ENCODE measurements at regions not wholly inside any gene's neighbourhood (a gene's known extent, or its start where the extent isn't known, plus 50 kb on each side); places are given as distances from the start of the nearest gene placed in this dataset.

DNA sequence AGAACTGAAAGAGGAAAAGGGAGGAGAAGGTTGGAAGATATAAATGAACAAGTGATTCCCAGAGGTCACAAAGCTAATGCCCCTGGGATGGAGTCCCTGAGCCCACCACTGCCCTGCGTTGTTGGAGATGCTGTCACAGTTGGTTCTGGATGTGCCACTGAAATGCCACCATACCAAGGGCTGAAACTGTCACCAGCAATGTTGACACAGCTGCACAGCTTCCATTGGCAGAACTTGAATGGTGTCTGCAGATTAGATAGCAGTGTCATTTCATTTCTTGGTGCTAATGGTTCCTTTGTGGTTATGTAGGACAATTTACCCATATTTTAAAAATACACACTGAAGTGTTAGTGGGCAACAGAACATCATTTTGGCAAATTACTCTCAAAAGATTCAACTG lies 120.7 kb downstream of the TBXT start:
- no peak for TF ChIP-seq MXI1 (conservative IDR thresholded peaks at IDR 0.05; ENCODE audit: poor library complexity, severe bottlenecking)
- TF ChIP-seq, protein P1, sequence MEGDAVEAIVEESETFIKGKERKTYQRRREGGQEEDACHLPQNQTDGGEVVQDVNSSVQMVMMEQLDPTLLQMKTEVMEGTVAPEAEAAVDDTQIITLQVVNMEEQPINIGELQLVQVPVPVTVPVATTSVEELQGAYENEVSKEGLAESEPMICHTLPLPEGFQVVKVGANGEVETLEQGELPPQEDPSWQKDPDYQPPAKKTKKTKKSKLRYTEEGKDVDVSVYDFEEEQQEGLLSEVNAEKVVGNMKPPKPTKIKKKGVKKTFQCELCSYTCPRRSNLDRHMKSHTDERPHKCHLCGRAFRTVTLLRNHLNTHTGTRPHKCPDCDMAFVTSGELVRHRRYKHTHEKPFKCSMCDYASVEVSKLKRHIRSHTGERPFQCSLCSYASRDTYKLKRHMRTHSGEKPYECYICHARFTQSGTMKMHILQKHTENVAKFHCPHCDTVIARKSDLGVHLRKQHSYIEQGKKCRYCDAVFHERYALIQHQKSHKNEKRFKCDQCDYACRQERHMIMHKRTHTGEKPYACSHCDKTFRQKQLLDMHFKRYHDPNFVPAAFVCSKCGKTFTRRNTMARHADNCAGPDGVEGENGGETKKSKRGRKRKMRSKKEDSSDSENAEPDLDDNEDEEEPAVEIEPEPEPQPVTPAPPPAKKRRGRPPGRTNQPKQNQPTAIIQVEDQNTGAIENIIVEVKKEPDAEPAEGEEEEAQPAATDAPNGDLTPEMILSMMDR (IDR thresholded peaks at IDR 0.05; ENCODE audit: poor library complexity, severe bottlenecking), result no peak
- TF ChIP-seq EZH2 (IDR thresholded peaks at IDR 0.05; ENCODE audit: borderline replicate concordance, insufficient read depth, low read length, poor library complexity, severe bottlenecking), result no peak
- TF ChIP-seq POLR2AphosphoS5 (IDR thresholded peaks at IDR 0.05), result no peak
- no peak for TF ChIP-seq EP300 (conservative IDR thresholded peaks at IDR 0.05; ENCODE audit: poor library complexity, severe bottlenecking)
- no peak for TF ChIP-seq SMC3 (conservative IDR thresholded peaks at IDR 0.05; ENCODE audit: poor library complexity)
- no peak for TF ChIP-seq TAF1 (IDR thresholded peaks at IDR 0.05; ENCODE audit: low read depth)
- TF ChIP-seq RAD21 (conservative IDR thresholded peaks at IDR 0.05), result no peak

Data from neural cell (in vitro differentiated cells).